Activated CD4-positive, alpha-beta T cell treated with anti-CD3 and anti-CD28 coated beads for 1 hour (primary cell): ENCODE measurements at regions not wholly inside any gene's neighbourhood (a gene's known extent, or its start where the extent isn't known, plus 50 kb on each side); places are given as distances from the start of the nearest gene placed in this dataset.

Source experiments
- DNase-seq: peaks from one replicate; pipeline ENCODE4 v3.0.0-alpha.2; 2020

DNA sequence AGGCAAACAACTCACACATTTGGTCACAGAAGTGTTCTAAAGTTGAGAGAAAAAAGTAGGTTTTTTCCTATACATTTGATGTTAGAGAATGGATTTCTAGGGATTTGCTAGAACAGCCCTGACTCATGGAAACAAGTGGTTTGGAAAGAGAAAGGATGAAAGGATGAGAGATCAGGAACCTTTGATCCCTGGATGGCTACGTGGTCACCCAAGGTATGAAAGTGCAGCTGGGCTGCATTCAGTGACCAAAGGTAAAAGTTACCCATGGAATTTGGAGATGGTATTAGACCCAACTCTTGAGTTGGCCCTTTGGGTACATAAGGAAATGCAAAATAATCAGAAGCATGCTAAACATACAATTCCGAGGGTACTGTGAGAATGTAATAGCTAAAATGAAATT lies 61.3 kb upstream of the SPIN1 start:
- DNase-seq: no peak

GRCh38 chr9:88326015-88326414 lies 62.2 kb upstream of the SPIN1 start:
- no peak for DNase-seq

GRCh38 chr9:88322906-88323566 lies 65.2 kb upstream of the SPIN1 start:
- DNase-seq: peak; percentile 21

- DNase-seq: no peak
Measured at GRCh38 chr9:88321764-88322163, 66.5 kb upstream of the SPIN1 start.

DNA sequence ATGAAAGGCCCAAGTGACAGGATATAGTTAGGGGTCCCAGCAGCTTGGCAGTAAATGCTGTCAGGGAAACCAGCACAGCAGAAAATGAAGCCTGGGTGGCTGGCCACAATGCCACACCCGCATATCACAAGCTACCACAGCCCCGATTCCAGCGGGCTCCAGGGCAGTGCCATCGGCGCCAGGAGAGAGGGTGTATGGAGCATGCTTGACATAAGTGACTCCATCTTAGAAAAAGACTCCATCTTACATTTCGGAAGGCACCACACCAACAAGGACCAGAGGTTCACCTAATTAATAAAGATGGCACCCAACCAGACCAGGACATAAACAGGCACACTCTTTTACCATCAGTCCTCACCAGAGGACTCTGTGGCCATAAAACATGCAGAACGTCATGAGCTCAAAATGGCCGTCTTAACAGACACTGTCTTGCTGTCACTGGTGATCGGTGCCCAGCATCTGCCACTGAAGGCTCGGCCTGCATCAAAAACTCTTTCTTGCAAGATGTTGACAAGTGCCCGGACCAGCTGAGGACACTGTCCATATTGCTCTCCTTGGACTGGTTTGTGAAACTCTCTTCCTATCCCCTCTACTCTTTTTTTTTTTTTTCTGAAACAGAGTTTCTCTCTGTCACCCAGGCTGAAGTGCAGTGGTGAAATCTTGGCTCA lies 67.4 kb upstream of the SPIN1 start:
- DNase-seq: no peak

GRCh38 chr9:88319936-88320747 lies 68.1 kb upstream of the SPIN1 start:
- no peak for DNase-seq

DNA sequence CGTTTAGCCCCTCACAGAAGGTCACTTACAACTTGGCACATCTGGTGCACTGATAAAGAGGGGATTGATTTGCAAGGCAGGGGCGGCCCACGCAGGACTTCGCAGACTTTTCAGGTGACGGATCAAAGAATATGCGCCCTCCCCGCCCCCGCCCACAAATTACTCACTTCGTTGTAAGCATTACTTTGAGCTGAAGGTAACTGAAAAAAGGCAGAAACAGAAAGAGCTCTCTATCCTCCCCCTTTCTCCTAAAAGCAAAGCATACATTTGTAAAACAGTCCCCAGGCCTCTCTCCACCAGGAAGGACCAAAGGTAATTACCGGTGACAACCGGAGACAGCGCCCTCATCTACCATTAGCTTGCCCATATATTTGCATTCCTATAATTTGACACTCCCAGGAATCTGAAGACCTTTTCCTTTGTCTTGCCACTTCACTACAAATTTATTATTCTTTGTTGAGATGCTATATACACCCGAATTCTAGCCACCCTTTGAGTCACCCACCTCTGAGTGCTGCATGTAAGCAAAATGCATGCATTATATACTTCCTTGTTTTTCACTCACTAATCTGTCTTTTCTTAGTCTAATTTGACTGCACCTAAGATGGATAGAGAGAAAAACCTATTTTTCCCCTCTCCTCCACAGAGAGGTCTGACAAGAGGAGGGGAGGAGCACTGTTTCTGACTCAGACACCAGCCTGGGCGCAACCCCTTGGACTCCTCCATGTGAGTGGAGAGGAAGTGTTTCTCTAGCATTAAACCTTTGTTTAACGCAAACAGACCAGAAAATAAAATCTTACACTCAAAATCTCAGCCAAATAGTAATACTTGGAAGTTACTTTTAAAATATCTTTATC lies 74.7 kb upstream of the SPIN1 start:
- DNase-seq: peak; percentile 20

DNA sequence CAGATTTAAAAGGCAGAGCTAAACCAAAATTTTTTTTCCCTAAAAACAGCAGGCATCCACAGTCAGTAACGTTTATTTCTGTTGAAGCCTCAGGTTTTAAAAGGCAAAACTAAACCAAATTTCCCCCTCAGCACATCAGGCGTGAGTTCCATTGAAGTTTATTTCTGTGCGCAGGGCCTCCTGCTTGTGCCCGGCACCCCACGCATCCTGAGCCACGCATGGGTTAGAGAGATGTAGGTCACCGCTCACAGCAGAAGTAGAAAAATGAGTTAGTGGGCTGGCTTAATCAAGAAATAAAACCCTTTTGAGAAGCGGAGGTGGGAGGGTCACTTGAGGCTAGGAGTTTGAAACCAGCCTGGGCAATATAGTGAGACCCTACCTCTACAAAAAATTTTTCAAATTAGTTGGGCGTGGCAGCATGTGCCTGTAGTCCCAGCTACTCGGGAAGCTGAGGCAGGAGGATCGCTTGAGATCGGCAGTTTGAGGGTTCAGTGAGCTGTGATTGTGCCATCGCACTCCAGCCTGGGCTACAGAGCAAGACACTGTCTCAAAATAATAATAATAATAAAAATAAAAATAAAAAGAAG lies 75.6 kb upstream of the SPIN1 start:
- DNase-seq: no peak

DNA sequence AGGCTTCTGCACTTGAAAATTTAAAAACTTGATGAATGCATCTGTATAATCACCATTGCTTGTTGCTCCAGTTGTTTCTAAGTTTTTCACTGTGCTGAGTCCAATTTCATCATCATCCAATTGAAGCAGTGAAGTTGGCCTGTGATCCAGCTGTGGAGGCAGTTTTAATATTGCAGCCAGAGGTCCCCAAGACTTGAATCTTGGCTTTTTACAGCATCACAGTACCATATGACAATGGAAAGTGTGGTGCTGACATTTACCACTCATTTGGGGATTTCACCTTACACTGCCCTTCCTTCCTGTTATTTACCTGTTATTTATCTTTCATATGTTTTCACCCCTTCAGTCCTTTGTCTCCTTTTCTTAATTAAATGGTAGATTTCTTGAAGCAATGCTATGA lies 76.2 kb upstream of the SPIN1 start:
- DNase-seq: no peak

DNA sequence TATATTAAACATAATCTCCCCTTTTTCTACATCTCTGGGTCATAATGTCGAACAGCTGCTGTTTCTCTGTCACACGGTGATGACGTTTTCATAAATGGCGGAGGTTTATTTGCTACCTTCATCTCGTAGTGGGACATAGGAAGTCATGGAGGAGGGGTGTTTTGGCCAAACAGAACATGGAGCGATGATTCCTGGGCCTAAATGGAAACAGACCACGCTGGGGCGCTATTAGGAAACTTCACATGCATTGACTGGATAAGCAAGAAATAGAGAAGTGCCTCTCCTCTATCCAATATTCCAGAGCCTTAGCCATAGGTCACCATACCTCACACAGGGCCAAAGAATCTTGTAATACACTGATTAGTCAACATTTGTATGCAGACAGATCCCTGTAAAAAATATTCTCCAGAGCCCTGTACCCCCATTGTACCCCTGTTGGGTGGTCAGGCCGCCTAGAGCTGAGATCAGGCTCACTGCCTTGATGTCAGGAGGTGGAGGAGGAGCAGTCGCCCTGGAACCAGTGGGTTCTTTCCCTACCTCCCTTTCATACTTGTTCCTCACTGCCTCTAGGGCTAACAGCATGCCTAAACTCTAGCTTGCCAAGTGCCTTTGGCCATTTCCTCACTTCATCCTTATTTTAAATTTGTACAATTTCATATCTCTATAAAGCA lies 77.8 kb upstream of the SPIN1 start:
- DNase-seq: no peak

GRCh38 chr9:88308831-88309560 lies 79.2 kb upstream of the SPIN1 start:
- no peak for DNase-seq

DNA sequence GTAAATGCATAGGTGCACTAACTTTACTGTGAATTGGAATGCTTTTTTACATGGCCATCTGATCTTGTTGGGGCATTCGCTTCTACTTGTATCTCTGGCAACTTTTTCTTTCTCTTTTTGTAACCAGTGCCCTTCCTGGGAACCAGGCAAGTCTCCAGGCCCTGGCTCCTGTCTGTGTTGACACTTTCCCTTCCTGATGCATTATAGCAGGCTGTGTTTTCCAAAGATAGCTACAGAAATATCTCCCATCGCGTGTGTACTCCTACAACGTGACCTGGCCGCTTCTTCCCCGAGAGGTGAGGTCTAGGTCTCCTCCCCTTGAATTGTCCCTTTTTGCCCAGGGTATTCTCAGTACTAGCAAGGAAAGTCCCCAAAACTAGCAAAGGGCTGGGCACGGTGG lies 81.1 kb upstream of the SPIN1 start:
- no peak for DNase-seq

DNA sequence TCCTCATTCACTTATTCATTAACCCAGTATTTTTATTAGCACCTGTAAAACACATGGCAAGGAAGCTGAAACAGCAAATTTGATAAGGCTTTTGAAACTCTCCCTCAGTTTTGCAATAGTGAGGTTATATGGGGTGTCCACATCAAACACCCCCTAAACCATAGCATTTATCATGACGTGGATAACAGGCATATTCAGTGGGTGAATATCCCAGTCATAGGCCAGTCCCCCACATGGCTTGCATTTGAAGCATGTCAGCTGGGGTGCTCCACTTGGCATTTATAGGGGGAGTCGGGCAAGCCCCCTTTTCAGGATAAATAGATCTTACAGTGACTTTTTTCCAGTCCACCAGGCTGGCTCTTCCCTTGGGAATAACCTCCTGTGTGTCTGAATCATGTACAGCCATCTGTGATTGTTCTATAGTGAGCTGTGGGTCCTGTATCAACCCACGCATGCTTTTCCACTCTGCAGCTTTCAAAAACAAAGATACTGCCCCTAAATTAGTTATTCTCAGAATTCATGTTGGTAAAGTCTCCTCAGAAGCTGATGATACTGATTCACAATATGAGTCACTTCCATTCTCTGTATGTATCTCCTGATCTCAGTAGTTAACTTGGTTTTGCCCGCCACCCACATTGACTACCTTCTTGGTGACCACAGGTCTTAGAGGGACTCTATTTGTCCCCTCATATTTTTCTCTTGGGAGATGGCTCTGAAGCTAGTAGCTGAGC lies 84.4 kb upstream of the SPIN1 start:
- DNase-seq: no peak

- no peak for DNase-seq
Measured at GRCh38 chr9:88302579-88303324, 85.5 kb upstream of the SPIN1 start.

DNA sequence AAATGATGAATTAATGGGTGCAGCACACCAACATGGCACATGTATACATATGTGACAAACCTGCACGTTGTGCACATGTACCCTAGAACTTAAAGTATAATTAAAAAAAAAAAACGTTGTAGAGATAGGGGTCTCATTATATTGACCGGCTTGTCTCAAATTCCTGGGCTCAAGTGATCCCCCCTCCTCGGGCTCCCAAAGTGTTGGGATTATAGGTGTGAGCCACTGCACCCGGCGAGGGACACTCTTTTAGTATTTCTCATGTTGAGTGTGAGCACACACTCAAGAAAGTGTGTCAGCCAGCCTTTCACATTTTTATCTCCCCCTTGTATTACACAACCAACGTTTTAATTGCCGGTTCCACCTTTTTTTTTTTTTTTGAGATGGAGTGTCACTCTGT lies 87.7 kb upstream of the SPIN1 start:
- DNase-seq: no peak

- DNase-seq: no peak
Measured at GRCh38 chr9:88291856-88292255, 96.4 kb upstream of the SPIN1 start.

- DNase-seq: no peak
Measured at GRCh38 chr9:88291056-88291455, 97.2 kb upstream of the SPIN1 start.

DNA sequence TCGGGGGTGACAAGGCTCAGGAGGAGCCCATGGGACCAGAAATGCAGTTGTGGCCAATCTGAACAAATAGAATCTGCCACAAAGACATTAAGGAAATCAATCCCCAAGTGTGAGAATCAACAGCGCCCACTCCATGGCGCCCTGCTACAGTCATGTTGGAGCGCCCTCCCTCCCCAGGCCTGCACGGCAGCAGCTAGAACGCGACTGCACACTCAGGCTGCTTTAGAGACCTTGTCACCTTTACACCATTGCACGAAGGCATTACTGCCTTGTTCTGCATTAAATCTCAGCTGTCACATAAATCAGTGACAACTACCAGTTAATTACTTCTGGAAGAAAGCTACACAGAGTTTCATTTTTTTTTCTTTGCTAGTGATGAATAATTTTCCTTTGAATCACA lies 98.7 kb upstream of the SPIN1 start:
- DNase-seq: no peak

- DNase-seq: no peak
Measured at GRCh38 chr9:88287972-88288371, 100.3 kb upstream of the SPIN1 start.

DNA sequence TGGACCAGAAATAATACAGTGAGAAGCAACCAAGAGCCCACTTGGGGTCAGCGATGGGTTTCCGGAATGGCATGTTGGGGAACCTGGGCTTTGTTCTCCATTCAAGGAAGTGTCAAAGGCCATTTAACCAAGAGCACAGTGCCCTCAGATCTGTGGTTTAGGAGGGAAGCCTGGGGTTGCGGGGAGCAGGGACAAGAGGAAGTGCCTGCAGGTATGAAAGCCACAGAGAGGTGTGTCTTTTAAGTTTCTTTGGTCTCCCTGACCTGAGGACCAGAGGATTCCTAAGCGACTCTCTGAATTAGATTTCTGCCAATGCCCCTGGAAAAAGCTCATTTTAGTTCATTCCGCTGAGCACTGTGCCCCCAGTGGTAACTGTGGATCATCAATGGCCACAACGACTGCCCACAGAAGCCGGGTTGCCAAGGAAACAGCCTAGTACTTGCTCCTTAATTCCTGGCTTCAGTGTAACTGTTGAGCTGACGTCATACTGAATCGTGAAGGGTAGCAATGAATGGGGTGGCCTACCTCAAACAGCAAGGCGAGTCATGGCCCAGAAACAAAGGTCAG lies 107.3 kb upstream of the SPIN1 start:
- DNase-seq: no peak
